Sigmoid colon (tissue), 4 donors: ENCODE measurements at regions not wholly inside any gene's neighbourhood (a gene's known extent, or its start where the extent isn't known, plus 50 kb on each side); places are given as distances from the start of the nearest gene placed in this dataset.

ENCODE experiments used
- POLR2A ChIP-seq, 2 donors: fragments of 450-650 bp; IDR thresholded peaks; one replicate each; pipeline ENCODE4 v1.6.1; 2016; ENCODE audit warnings: antibody characterized with exemption in 2 of 2, mild to moderate bottlenecking in 2 of 2, moderate library complexity in 2 of 2
- POLR2AphosphoS5 ChIP-seq, 4 donors: sonication (generic); formaldehyde crosslinking; IDR thresholded peaks; one replicate each; pipeline ENCODE4 v1.6.1; 2017; ENCODE audit warnings: antibody characterized with exemption in 4 of 4

- no peak for TF ChIP-seq POLR2AphosphoS5 (IDR thresholded peaks at IDR 0.05)
- no peak for TF ChIP-seq POLR2A (IDR thresholded peaks at IDR 0.05)
Observed at GRCh38 chr14:87251011-87251410, 742.0 kb downstream of the GALC start.
